Calu3 (cell line): ENCODE measurements at regions not wholly inside any gene's neighbourhood (a gene's known extent, or its start where the extent isn't known, plus 50 kb on each side); places are given as distances from the start of the nearest gene placed in this dataset.

ENCODE experiments used
- BruUV-seq: library from RNA; stranded (reverse); fragments of 400-500 nt; replicated peaks from 2 replicates; lab custom pipeline; 2021; lab: Mats Ljungman, UMichigan
- CTCF ChIA-PET: fragments of 300-600 bp; sonication (Branson Sonifier 250); formaldehyde crosslinking; loops from one replicate; lab custom pipeline; 2022; ENCODE audit warnings: antibody characterized with exemption; lab: Charles Lee
- DNase-seq: peaks from one replicate; pipeline ENCODE4 v3.0.0; 2022
- H3K27ac Mint-ChIP-seq: one replicate; pipeline ENCODE4 v1.8.0; 2022; ENCODE audit warnings: mixed read lengths; ENCODE audit not compliant: unreplicated experiment
- H3K27me3 Mint-ChIP-seq: one replicate; pipeline ENCODE4 v1.8.0; 2022; ENCODE audit warnings: mixed read lengths; ENCODE audit not compliant: unreplicated experiment
- H3K36me3 Mint-ChIP-seq: one replicate; pipeline ENCODE4 v1.8.0; 2022; ENCODE audit warnings: mild to moderate bottlenecking, moderate library complexity, mixed read lengths; ENCODE audit not compliant: insufficient read depth, unreplicated experiment
- H3K4me1 Mint-ChIP-seq: one replicate; pipeline ENCODE4 v1.8.0; 2022; ENCODE audit warnings: mild to moderate bottlenecking, low read depth, mixed read lengths; ENCODE audit not compliant: unreplicated experiment
- H3K4me3 Mint-ChIP-seq: one replicate; pipeline ENCODE4 v1.8.0; 2022; ENCODE audit warnings: mild to moderate bottlenecking, low read depth, moderate library complexity, mixed read lengths; ENCODE audit not compliant: unreplicated experiment
- H3K9me3 Mint-ChIP-seq: one replicate; pipeline ENCODE4 v1.8.0; 2022; ENCODE audit warnings: low read depth, mixed read lengths; ENCODE audit not compliant: unreplicated experiment
- CTCF ChIP-seq: fragments of 200-600 bp; IDR thresholded peaks from one replicate; pipeline ENCODE4 v1.8.0; 2022; ENCODE audit warnings: antibody characterized with exemption; ENCODE audit not compliant: unreplicated experiment
- intact Hi-C: fragments of 100-400 bp; cut with micrococcal nuclease; formaldehyde crosslinking; loops from one replicate; pipeline ENCODE4 v1.10.0; 2022; ENCODE audit not compliant: unreplicated experiment

DNA sequence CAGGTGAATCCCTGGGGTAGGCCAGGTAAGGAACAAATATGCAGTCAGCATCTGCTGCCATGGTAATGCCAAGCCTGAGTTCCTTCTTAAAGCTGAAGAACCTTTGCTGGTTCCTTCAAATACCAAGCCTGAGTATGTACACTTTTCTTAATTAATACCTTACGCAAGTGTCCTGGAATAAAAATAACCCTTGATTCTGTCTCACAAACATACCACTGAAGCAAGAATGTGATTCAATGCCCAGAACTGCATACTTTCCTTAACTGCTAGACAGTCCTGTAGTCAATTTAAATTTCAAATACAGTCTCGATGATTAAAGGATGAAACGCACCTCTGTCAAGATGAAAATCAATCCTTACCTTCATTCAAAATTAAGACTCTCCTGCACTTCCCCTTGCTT, 634.0 kb upstream of the CHRM3 start:
- DNase-seq: no peak
- H3K27me3 Mint-ChIP-seq: no peaks in the 10 kb centered on the region
- BruUV-seq: no TSS peak
- CTCF ChIA-PET: interaction anchor here (0.7 kb wide), 1 partner anchor 156 kb away, joined by 3 read pairs; no protein-coding TSS in a partner anchor
- H3K27ac Mint-ChIP-seq: no peak overlapping the region
- peaks cover 3% of the 10 kb centered on the region for H3K9me3 Mint-ChIP-seq
- intact Hi-C loops: no loop called here
- peaks cover 8% of the 10 kb centered on the region for H3K4me1 Mint-ChIP-seq
- no peaks in the 10 kb centered on the region for H3K36me3 Mint-ChIP-seq
- TF ChIP-seq CTCF: no peak
- H3K4me3 Mint-ChIP-seq: no peak overlapping the region

- H3K36me3 Mint-ChIP-seq: no peaks in the 10 kb centered on the region
- no peak for DNase-seq
- no peak overlapping the region for H3K4me3 Mint-ChIP-seq
- no peaks in the 10 kb centered on the region for H3K27me3 Mint-ChIP-seq
- H3K9me3 Mint-ChIP-seq: peaks cover 6% of the 10 kb centered on the region
- CTCF ChIA-PET: no interaction called here
- H3K27ac Mint-ChIP-seq: no peak overlapping the region
- no TSS peak for BruUV-seq
- H3K4me1 Mint-ChIP-seq: no peaks in the 10 kb centered on the region
- TF ChIP-seq CTCF: no peak
- intact Hi-C loops: no loop called here
These were observed 641.3 kb upstream of the CHRM3 start for GRCh38 chr1:238745069-238745468.

DNA sequence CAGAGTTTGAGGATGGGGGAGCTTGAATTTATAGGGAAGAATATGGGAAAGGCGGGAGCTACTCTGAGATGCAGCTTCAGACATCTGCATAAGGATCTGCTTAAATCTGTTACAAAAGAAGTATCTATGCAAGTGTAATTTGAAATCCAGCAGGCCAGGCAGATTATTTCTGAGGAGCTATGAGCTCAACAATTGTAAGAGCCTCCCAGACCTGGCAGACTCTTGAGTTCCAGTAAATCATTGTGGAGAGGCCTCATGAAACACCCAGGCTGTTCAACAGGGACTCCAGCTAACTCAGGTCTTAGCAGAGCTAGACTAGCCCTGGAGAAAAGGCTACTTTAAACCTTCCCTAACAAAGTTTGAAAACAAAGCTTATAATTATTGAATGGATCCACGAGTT, 647.5 kb upstream of the CHRM3 start:
- Mint-ChIP-seq H3K27me3 (no peaks in the 10 kb centered on the region), H3K9me3 (peaks cover 3% of the 10 kb centered on the region), H3K4me3 (no peak overlapping the region), H3K27ac (no peak overlapping the region), H3K4me1 (no peaks in the 10 kb centered on the region), H3K36me3 (no peaks in the 10 kb centered on the region)
- intact Hi-C loops: no loop called here
- no peak for TF ChIP-seq CTCF
- CTCF ChIA-PET: no interaction called here
- no peak for DNase-seq
- no TSS peak for BruUV-seq

DNA sequence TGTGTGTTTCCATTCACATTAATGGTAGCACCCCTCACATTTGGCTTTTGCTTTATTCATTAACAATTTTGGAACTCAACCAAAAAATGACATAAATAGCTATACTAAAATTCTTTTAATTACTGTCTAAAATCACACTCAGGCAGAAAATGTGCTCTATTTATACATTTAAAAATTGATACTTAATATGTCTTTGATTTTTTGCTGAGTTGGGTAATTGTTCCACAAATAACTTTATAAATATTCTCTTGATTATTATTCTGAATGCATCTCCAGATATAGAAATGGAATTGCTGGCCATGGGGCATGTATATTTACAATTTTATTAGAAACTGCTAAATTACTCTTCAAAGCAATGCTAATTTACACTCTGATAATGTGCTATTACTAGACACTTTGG, 658.7 kb upstream of the CHRM3 start:
- intact Hi-C loops: no loop called here
- Mint-ChIP-seq H3K27me3 (no peaks in the 10 kb centered on the region), H3K9me3 (peaks cover 3% of the 10 kb centered on the region), H3K27ac (no peak overlapping the region), H3K4me3 (no peak overlapping the region), H3K4me1 (no peaks in the 10 kb centered on the region), H3K36me3 (no peaks in the 10 kb centered on the region)
- TF ChIP-seq CTCF: no peak
- DNase-seq: no peak
- CTCF ChIA-PET: no interaction called here
- BruUV-seq: no TSS peak
